Keratinocyte (primary cell): ENCODE measurements at regions not wholly inside any gene's neighbourhood (a gene's known extent, or its start where the extent isn't known, plus 50 kb on each side); places are given as distances from the start of the nearest gene placed in this dataset.

Source experiments
- CTCF ChIP-seq, 3 experiments: IDR thresholded peaks in 1 of 3; conservative IDR thresholded peaks in 1 of 3; optimal IDR thresholded peaks in 1 of 3; 2 replicates in 2 of 3; 3 replicates in 1 of 3; pipeline versions ENCODE3 to v1.5.1; 2011; ENCODE audit warnings: low read length in 3 of 3, mild to moderate bottlenecking in 3 of 3, moderate library complexity in 2 of 3, control low read depth in 1 of 3, inconsistent platforms in 1 of 3; ENCODE audit not compliant: insufficient read depth in 2 of 3; ENCODE audit errors: extremely low read depth in 1 of 3
- EZH2 ChIP-seq: IDR thresholded peaks from one replicate; pipeline ENCODE4 v1.6.1; 2012; ENCODE audit warnings: inconsistent platforms, mild to moderate bottlenecking, low read length, moderate library complexity

GRCh38 chr14:85310491-85311272, 219.3 kb upstream of the FLRT2 start:
- TF ChIP-seq CTCF (optimal IDR thresholded peaks at IDR 0.05 in 1 of 3, IDR thresholded peaks at IDR 0.05 in 1 of 3, conservative IDR thresholded peaks at IDR 0.05 in 1 of 3; ENCODE audit: extremely low read depth in 1 of 3, insufficient read depth in 2 of 3, low read length in 3 of 3), result no peak
- TF ChIP-seq EZH2, result no peak
